ENCODE measurements at regions not wholly inside any gene's neighbourhood (a gene's known extent, or its start where the extent isn't known, plus 50 kb on each side); places are given as distances from the start of the nearest gene placed in this dataset.

GRCh38 chr6:14406614-14407331 lies 289.2 kb downstream of the CD83 start:
- Histone ChIP-seq H3K4me1 (ENCODE audit: insufficient read depth) (no peaks in the 10 kb centered on the region), H3K79me2 (no peaks in the 10 kb centered on the region), H3K9me2 (replicated peaks; ENCODE audit: insufficient read depth) (no peaks in the 10 kb centered on the region), H2AFZ (no peak overlapping the region), H3K4me3 (no peak overlapping the region), H3K4me2 (no peak overlapping the region), H3K27ac (no peak overlapping the region), H4K20me1 (ENCODE audit: insufficient read depth, poor library complexity, severe bottlenecking) (no peaks in the 10 kb centered on the region), H3K27me3 (no peaks in the 10 kb centered on the region), H3K9me3 (ENCODE audit: low read depth) (no peaks in the 10 kb centered on the region), H3K36me3 (replicated peaks; ENCODE audit: insufficient read depth, low read depth) (no peaks in the 10 kb centered on the region)
- DNase-seq (ENCODE audit: low spot score) = no peak
- no peak for TF ChIP-seq EZH2phosphoT487 (IDR thresholded peaks at IDR 0.05; ENCODE audit: low read depth, severe bottlenecking, unreplicated experiment)
- TF ChIP-seq EZH2 (IDR thresholded peaks at IDR 0.05; ENCODE audit: borderline replicate concordance) = no peak
- WGBS (ENCODE audit: low lambda C conversion rate, missing lambda C conversion rate) = 62% methylated on average over 9 of the region's 9 CpGs

GRCh38 chr6:14408446-14408845 lies 290.9 kb downstream of the CD83 start:
- Histone ChIP-seq H2AFZ (no peak overlapping the region), H3K9me2 (replicated peaks; ENCODE audit: insufficient read depth) (no peaks in the 10 kb centered on the region), H3K4me3 (no peak overlapping the region), H3K27ac (no peak overlapping the region), H4K20me1 (ENCODE audit: insufficient read depth, poor library complexity, severe bottlenecking) (no peaks in the 10 kb centered on the region), H3K36me3 (replicated peaks; ENCODE audit: insufficient read depth, low read depth) (no peaks in the 10 kb centered on the region), H3K9me3 (ENCODE audit: low read depth) (no peaks in the 10 kb centered on the region), H3K4me2 (no peak overlapping the region), H3K4me1 (ENCODE audit: insufficient read depth) (no peaks in the 10 kb centered on the region), H3K27me3 (no peaks in the 10 kb centered on the region), H3K79me2 (no peaks in the 10 kb centered on the region)
- DNase-seq (ENCODE audit: low spot score) = no peak
- TF ChIP-seq EZH2phosphoT487 (IDR thresholded peaks at IDR 0.05; ENCODE audit: low read depth, severe bottlenecking, unreplicated experiment) = no peak
- TF ChIP-seq EZH2 (IDR thresholded peaks at IDR 0.05; ENCODE audit: borderline replicate concordance) = no peak
- no peak for TF ChIP-seq CTCF (IDR thresholded peaks at IDR 0.05; ENCODE audit: poor library complexity)
- 91% methylated on average over 4 of the region's 4 CpGs for WGBS (ENCODE audit: low lambda C conversion rate, missing lambda C conversion rate)

DNA sequence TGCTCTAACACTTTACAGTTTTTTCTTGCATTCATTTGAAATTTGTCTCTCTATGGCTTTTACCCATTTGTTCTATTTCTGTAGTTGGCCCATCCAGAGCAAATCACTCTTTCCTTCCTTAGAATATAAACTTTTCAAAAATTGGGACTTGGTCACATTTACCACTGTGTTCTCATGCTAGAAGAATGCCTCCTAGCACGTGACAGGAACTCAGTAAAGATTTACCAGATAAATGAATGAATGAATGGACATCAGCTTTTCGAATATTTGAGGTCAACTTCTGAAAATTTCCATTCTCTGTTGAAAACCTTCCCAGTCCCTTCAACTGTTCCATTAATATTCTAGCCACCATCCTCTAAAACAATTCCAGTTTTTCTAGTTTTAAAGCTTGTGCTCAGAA lies 294.5 kb downstream of the CD83 start:
- H3K4me1 ChIP-seq (ENCODE audit: insufficient read depth) = no peaks in the 10 kb centered on the region
- TF ChIP-seq EZH2phosphoT487 (IDR thresholded peaks at IDR 0.05; ENCODE audit: low read depth, severe bottlenecking, unreplicated experiment) = no peak
- H3K27ac ChIP-seq = no peak overlapping the region
- no peaks in the 10 kb centered on the region for H3K9me2 ChIP-seq (replicated peaks; ENCODE audit: insufficient read depth)
- 78% methylated on average over 2 of the region's 2 CpGs for WGBS (ENCODE audit: low lambda C conversion rate, missing lambda C conversion rate)
- no peak overlapping the region for H3K4me2 ChIP-seq
- H3K9me3 ChIP-seq (ENCODE audit: low read depth) = no peaks in the 10 kb centered on the region
- no peak overlapping the region for H2AFZ ChIP-seq
- H3K4me3 ChIP-seq = no peak overlapping the region
- H4K20me1 ChIP-seq (ENCODE audit: insufficient read depth, poor library complexity, severe bottlenecking) = no peaks in the 10 kb centered on the region
- no peaks in the 10 kb centered on the region for H3K79me2 ChIP-seq
- DNase-seq (ENCODE audit: low spot score) = no peak
- no peaks in the 10 kb centered on the region for H3K27me3 ChIP-seq
- H3K36me3 ChIP-seq (replicated peaks; ENCODE audit: insufficient read depth, low read depth) = no peaks in the 10 kb centered on the region

DNA sequence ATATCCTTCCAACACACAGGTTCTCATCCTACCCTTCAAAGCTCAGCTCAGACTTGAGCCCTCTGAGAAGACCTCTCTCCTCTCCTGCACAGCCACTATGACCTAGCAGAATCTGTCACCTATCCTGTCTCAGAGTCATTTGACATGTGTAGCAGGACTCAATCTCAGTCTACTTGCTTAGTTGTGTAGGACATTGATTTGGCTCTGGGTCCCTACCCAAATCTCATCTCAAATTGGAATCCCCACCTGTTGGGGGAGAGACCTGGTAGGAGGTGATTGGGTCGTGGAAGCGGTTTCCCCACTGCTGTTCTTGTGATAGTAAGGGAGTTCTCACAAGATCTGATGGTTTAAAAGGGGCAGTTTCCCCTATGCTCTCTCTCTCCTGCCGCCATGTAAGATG lies 297.9 kb downstream of the CD83 start:
- no peaks in the 10 kb centered on the region for H3K79me2 ChIP-seq
- WGBS (ENCODE audit: low lambda C conversion rate, missing lambda C conversion rate) = 97% methylated on average over 3 of the region's 3 CpGs
- no peak for TF ChIP-seq CTCF (IDR thresholded peaks at IDR 0.05; ENCODE audit: poor library complexity)
- no peak for TF ChIP-seq EZH2phosphoT487 (IDR thresholded peaks at IDR 0.05; ENCODE audit: low read depth, severe bottlenecking, unreplicated experiment)
- no peak for TF ChIP-seq EZH2 (IDR thresholded peaks at IDR 0.05; ENCODE audit: borderline replicate concordance)
- H3K9me3 ChIP-seq (ENCODE audit: low read depth) = no peaks in the 10 kb centered on the region
- no peaks in the 10 kb centered on the region for H4K20me1 ChIP-seq (ENCODE audit: insufficient read depth, poor library complexity, severe bottlenecking)
- no peaks in the 10 kb centered on the region for H3K9me2 ChIP-seq (replicated peaks; ENCODE audit: insufficient read depth)
- no peaks in the 10 kb centered on the region for H3K4me1 ChIP-seq (ENCODE audit: insufficient read depth)
- no peak overlapping the region for H3K4me3 ChIP-seq
- H3K4me2 ChIP-seq = no peak overlapping the region
- no peak for DNase-seq (ENCODE audit: low spot score)
- no peaks in the 10 kb centered on the region for H3K36me3 ChIP-seq (replicated peaks; ENCODE audit: insufficient read depth, low read depth)
- no peak overlapping the region for H3K27ac ChIP-seq
- H3K27me3 ChIP-seq = no peaks in the 10 kb centered on the region
- no peak overlapping the region for H2AFZ ChIP-seq
